IMR-90 (cell line): ENCODE measurements at regions not wholly inside any gene's neighbourhood (a gene's known extent, or its start where the extent isn't known, plus 50 kb on each side); places are given as distances from the start of the nearest gene placed in this dataset.

Source experiments
- ATAC-seq: fragments of 200-7000 bp; cut with Tn5 transposase; 2 replicates; pipeline ENCODE4 v1.9.1; 2020; ENCODE audit warnings: low read depth, mild to moderate bottlenecking, moderate library complexity
- BruUV-seq: library from RNA; stranded (reverse); fragments of 400-500 nt; replicated peaks from 2 replicates; lab custom pipeline; 2021; lab: Mats Ljungman, UMichigan
- CTCF ChIA-PET: fragments of 300-600 bp; formaldehyde crosslinking; extraction: SDS; loops from one replicate; lab custom pipeline; 2021; ENCODE audit warnings: antibody characterized with exemption; lab: Yijun Ruan, JAX
- POLR2A ChIA-PET: fragments of 300-600 bp; sonication (Branson Sonifier 250); formaldehyde crosslinking; loops from one replicate; lab custom pipeline; 2022; ENCODE audit warnings: antibody characterized with exemption; ENCODE audit not compliant: unreplicated experiment; lab: Charles Lee
- DNase-seq: peaks from one replicate; pipeline ENCODE4 v3.0.0; 2013
- H2AFZ ChIP-seq: replicated peaks from 2 replicates; pipeline ENCODE3; 2013; ENCODE audit warnings: low read length, mild to moderate bottlenecking; ENCODE audit not compliant: poor library complexity
- H2AK5ac ChIP-seq: 2 replicates; pipeline ENCODE4 v1.6.1; 2013; ENCODE audit warnings: low read depth, low read length, inconsistent platforms
- H2AK9ac ChIP-seq: replicated peaks from 2 replicates; pipeline ENCODE3; 2013; ENCODE audit warnings: mild to moderate bottlenecking, low read depth, low read length, moderate library complexity; ENCODE audit not compliant: poor library complexity
- H2BK120ac ChIP-seq: 2 replicates; pipeline ENCODE4 v1.6.1; 2013; ENCODE audit warnings: low read depth, low read length, inconsistent platforms
- H2BK15ac ChIP-seq: 3 replicates; pipeline ENCODE4 v1.6.1; 2013; ENCODE audit warnings: low read depth, low read length, inconsistent platforms
- H2BK20ac ChIP-seq: 2 replicates; pipeline ENCODE4 v1.6.1; 2013; ENCODE audit warnings: low read depth, mild to moderate bottlenecking, inconsistent platforms, low read length, moderate library complexity
- H2BK5ac ChIP-seq: 2 replicates; pipeline ENCODE4 v1.6.1; 2013; ENCODE audit warnings: mild to moderate bottlenecking, low read depth, low read length, inconsistent platforms; ENCODE audit not compliant: poor library complexity, severe bottlenecking
- H3K14ac ChIP-seq: replicated peaks from 2 replicates; pipeline ENCODE4 v1.6.1; 2013; ENCODE audit warnings: low read depth, low read length, inconsistent platforms
- H3K18ac ChIP-seq: 2 replicates; pipeline ENCODE4 v1.6.1; 2013; ENCODE audit warnings: low read depth, low read length, control low read depth
- H3K23ac ChIP-seq: 2 replicates; pipeline ENCODE4 v1.6.1; 2013; ENCODE audit warnings: low read depth, low read length, inconsistent platforms
- H3K27ac ChIP-seq: 2 replicates; pipeline ENCODE4 v1.5.1; 2013; ENCODE audit warnings: mild to moderate bottlenecking, control low read depth, low read length; ENCODE audit not compliant: insufficient read depth
- H3K27me3 ChIP-seq: 2 replicates; pipeline ENCODE4 v1.6.1; 2013; ENCODE audit warnings: low read length; ENCODE audit not compliant: control insufficient read depth, insufficient read depth
- H3K36me3 ChIP-seq: 2 replicates; pipeline ENCODE4 v1.6.1; 2013; ENCODE audit warnings: low read length, mixed read lengths; ENCODE audit not compliant: control insufficient read depth, insufficient read depth
- H3K4ac ChIP-seq: 2 replicates; pipeline ENCODE4 v1.6.1; 2013; ENCODE audit warnings: low read depth, low read length, inconsistent platforms
- H3K4me1 ChIP-seq: 2 replicates; pipeline ENCODE4 v1.6.1; 2013; ENCODE audit warnings: low read length, mixed read lengths; ENCODE audit not compliant: control insufficient read depth, insufficient read depth
- H3K4me2 ChIP-seq: 2 replicates; pipeline ENCODE4 v1.6.1; 2013; ENCODE audit warnings: low read depth, mild to moderate bottlenecking, control low read depth, low read length, moderate library complexity
- H3K4me3 ChIP-seq: 2 replicates; pipeline ENCODE4 v1.5.1; 2013; ENCODE audit warnings: low read depth, mild to moderate bottlenecking, control low read depth, low read length, moderate library complexity; ENCODE audit not compliant: insufficient read depth
- H3K56ac ChIP-seq: 2 replicates; pipeline ENCODE4 v1.6.1; 2013; ENCODE audit warnings: low read length, inconsistent platforms; ENCODE audit not compliant: insufficient read depth; ENCODE audit errors: extremely low read depth
- H3K79me1 ChIP-seq, 2 experiments: 2 replicates each; pipeline ENCODE4 v1.6.1; 2013; ENCODE audit warnings: low read length in 2 of 2, inconsistent platforms in 1 of 2, low read depth in 1 of 2
- H3K9ac ChIP-seq: 2 replicates; pipeline ENCODE4 v1.6.1; 2013; ENCODE audit warnings: low read depth, low read length, control low read depth
- H3K9me1 ChIP-seq: 2 replicates; pipeline ENCODE4 v1.6.1; 2013; ENCODE audit warnings: low read length, inconsistent platforms; ENCODE audit not compliant: insufficient read depth
- H3K9me3 ChIP-seq: 2 replicates; pipeline ENCODE4 v1.6.1; 2013; ENCODE audit warnings: low read length; ENCODE audit not compliant: control insufficient read depth, insufficient read depth
- H4K20me1 ChIP-seq: 2 replicates; pipeline ENCODE4 v1.6.1; 2013; ENCODE audit warnings: low read length, inconsistent platforms; ENCODE audit not compliant: insufficient read depth
- H4K5ac ChIP-seq: 2 replicates; pipeline ENCODE4 v1.6.1; 2013; ENCODE audit warnings: mild to moderate bottlenecking, low read depth, low read length, control low read depth
- H4K8ac ChIP-seq, 2 experiments: 2 replicates each; pipeline ENCODE4 v1.6.1; 2013; ENCODE audit warnings: low read depth in 2 of 2, low read length in 2 of 2, control low read depth in 1 of 2, inconsistent platforms in 1 of 2
- H4K91ac ChIP-seq: 2 replicates; pipeline ENCODE4 v1.6.1; 2013; ENCODE audit warnings: low read depth, low read length, inconsistent platforms; ENCODE audit not compliant: insufficient read depth
- BHLHE40 ChIP-seq: fragments of 150-350 bp; IDR thresholded peaks from 2 replicates; pipeline ENCODE4 v1.6.1; 2016; ENCODE audit warnings: mild to moderate bottlenecking, low read depth, low read length
- CTCF ChIP-seq: conservative IDR thresholded peaks from 2 replicates; pipeline ENCODE4 v1.5.1; 2012; ENCODE audit warnings: mild to moderate bottlenecking, low read depth, low read length, improper control_type of control experiment
- MAFK ChIP-seq: IDR thresholded peaks from 2 replicates; pipeline ENCODE4 v1.6.1; 2012; ENCODE audit warnings: low read depth, low read length, improper control_type of control experiment
- MAZ ChIP-seq: IDR thresholded peaks from 2 replicates; pipeline ENCODE4 v1.6.1; 2012; ENCODE audit warnings: low read depth, mild to moderate bottlenecking, low read length, improper control_type of control experiment, moderate library complexity, borderline replicate concordance
- MXI1 ChIP-seq: IDR thresholded peaks from 2 replicates; pipeline ENCODE4 v1.6.1; 2012; ENCODE audit warnings: low read depth, mild to moderate bottlenecking, low read length, moderate library complexity, borderline replicate concordance
- NFE2L2 ChIP-seq: fragments of 150-350 bp; IDR thresholded peaks from 2 replicates; pipeline ENCODE4 v1.6.1; 2016; ENCODE audit warnings: low read depth, mild to moderate bottlenecking, low read length
- POLR2A ChIP-seq: IDR thresholded peaks from 2 replicates; pipeline ENCODE4 v1.6.1; 2012; ENCODE audit warnings: mild to moderate bottlenecking, low read depth, low read length
- RCOR1 ChIP-seq: IDR thresholded peaks from 2 replicates; pipeline ENCODE4 v1.6.1; 2012; ENCODE audit warnings: mild to moderate bottlenecking, low read length, improper control_type of control experiment; ENCODE audit not compliant: insufficient replicate concordance
- USF2 ChIP-seq: fragments of 150-350 bp; IDR thresholded peaks from 2 replicates; pipeline ENCODE4 v1.6.1; 2017; ENCODE audit warnings: mild to moderate bottlenecking, antibody characterized with exemption, low read length, low read depth
- WGBS, 2 experiments: methylation state at CpG; one replicate each; pipeline versions ENCODE4 v1.1.5 to v1.1.7; 2013; ENCODE audit warnings: missing lambda C conversion rate in 2 of 2; ENCODE audit not compliant: insufficient read length in 1 of 2; ENCODE audit errors: extremely low coverage in 2 of 2; 5-methylcytosine and 5-hydroxymethylcytosine counted together
- dilution Hi-C: fragments of 300-500 bp; cut with HindIII; formaldehyde crosslinking; loops from one replicate; pipeline ENCODE4 v1.14.3; 2018; ENCODE audit warnings: low sequenced_read_pairs; ENCODE audit not compliant: unreplicated experiment
- in situ Hi-C: fragments of 300-500 bp; cut with MboI; formaldehyde crosslinking; loops from 3 replicates; pipeline ENCODE4 v1.14.3; 2019; ENCODE audit warnings: low sequenced_read_pairs, inconsistent platforms, mixed read lengths
- intact Hi-C: fragments of 100-400 bp; cut with micrococcal nuclease; formaldehyde crosslinking; loops from 2 replicates; pipeline ENCODE4 v1.10.0; 2022

GRCh38 chr9:118652912-118653311 lies 716.3 kb downstream of the BRINP1 start:
- no peak overlapping the region for H2BK5ac ChIP-seq
- no peak overlapping the region for H2BK15ac ChIP-seq
- ChIA-PET CTCF (no interaction called here), POLR2A (no interaction called here)
- H3K14ac ChIP-seq = no peak overlapping the region
- no peak overlapping the region for H3K23ac ChIP-seq
- H3K4me2 ChIP-seq = no peak overlapping the region
- H3K79me1 ChIP-seq = no peaks in the 10 kb centered on the region
- H2BK20ac ChIP-seq = no peak overlapping the region
- in situ Hi-C loops (no loop called here), intact Hi-C loops (no loop called here), dilution Hi-C loops (no loop called here)
- no peak overlapping the region for H4K8ac ChIP-seq
- no peaks in the 10 kb centered on the region for H3K36me3 ChIP-seq
- DNase-seq = no peak
- H3K18ac ChIP-seq = no peak overlapping the region
- no peaks in the 10 kb centered on the region for H3K9me1 ChIP-seq
- no peak for TF ChIP-seq POLR2A
- no peak for TF ChIP-seq BHLHE40
- TF ChIP-seq MXI1 = no peak
- TF ChIP-seq MAZ = no peak
- TF ChIP-seq RCOR1 = no peak
- TF ChIP-seq NFE2L2 = no peak
- no peak for TF ChIP-seq CTCF
- no peak for TF ChIP-seq MAFK
- TF ChIP-seq USF2 = no peak
- no peaks in the 10 kb centered on the region for H4K20me1 ChIP-seq
- no peak overlapping the region for H3K4ac ChIP-seq
- H4K5ac ChIP-seq = no peak overlapping the region
- WGBS, 2 experiments = no CpG with 5 or more reads among the region's 2 CpGs
- H2AFZ ChIP-seq = no peak overlapping the region
- no peak overlapping the region for H3K27ac ChIP-seq
- no peak overlapping the region for H2BK120ac ChIP-seq
- H3K4me3 ChIP-seq = no peak overlapping the region
- H3K9ac ChIP-seq = no peak overlapping the region
- peaks cover 2% of the 10 kb centered on the region for H3K9me3 ChIP-seq
- H2AK9ac ChIP-seq = no peak overlapping the region
- no peak overlapping the region for H4K91ac ChIP-seq
- H3K4me1 ChIP-seq = no peaks in the 10 kb centered on the region
- H3K56ac ChIP-seq = no peak overlapping the region
- H2AK5ac ChIP-seq = no peak overlapping the region
- H3K27me3 ChIP-seq = no peaks in the 10 kb centered on the region
- BruUV-seq = no TSS peak
- ATAC-seq = no peak
